ENCODE measurements at regions not wholly inside any gene's neighbourhood (a gene's known extent, or its start where the extent isn't known, plus 50 kb on each side); places are given as distances from the start of the nearest gene placed in this dataset.
"Not testable (repeated sequence)": the region's sequence is repeated elsewhere in the genome, so short reads cannot be mapped to it uniquely, and the experiment has no call there.

DNA sequence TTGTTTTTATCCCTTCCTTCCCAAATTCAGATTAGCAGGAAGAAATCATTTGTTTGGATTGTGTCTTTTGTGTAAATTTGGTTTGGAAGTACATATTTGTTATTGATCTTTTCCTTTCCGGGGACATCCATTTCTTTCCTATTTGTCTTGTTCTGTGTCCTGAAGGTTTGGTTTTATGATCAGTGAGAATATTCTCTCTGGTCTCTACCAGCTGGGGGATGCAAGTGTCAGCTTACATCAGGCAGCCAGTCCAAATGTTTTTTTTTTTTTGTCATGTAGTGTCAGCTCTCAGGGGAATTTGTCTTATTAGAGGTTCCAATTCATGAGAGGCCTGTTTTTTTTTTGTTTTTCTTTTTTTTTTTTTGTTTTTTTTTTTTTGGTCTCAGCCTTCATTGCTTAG lies 479.2 kb upstream of the LRRC7 start:
- no peak for DNase-seq

DNA sequence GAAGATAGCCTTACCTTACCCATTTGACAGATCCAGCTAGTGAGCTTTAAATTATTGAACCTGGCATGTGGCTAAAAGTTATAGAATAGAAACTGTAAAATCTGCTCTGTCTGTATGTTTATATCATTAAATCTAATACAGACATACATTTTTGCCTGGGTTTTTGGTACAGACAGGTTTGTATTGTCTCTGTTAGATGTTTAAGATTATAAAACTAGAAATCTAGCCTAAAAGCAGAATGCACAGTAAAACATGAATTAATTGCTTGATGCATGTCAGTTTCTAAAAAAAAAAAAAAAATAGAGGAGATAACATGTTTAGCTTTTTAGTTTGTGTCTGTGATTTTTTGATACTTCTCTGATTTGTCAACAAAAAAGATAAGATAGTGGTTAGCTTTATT lies 477.6 kb upstream of the LRRC7 start:
- no peak for DNase-seq

DNA sequence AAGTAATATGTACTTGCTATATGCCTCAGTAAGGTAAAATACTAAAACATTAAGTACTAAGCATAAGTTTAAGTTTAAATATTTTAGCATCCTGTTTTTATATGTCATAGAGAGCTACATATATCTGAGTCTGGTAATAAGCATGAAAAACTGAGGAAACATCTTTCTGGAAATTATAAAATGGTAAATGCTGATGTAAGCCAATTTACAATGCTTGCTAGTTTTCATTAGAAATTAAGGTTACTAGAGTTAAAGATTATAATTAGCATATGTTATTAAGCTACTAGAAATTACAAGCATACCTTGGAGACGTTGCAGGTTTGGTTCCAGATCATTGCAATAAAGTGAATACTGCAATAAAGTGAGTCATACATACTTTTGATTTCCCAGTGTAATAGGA lies 477.0 kb upstream of the LRRC7 start:
- DNase-seq: no peak

DNA sequence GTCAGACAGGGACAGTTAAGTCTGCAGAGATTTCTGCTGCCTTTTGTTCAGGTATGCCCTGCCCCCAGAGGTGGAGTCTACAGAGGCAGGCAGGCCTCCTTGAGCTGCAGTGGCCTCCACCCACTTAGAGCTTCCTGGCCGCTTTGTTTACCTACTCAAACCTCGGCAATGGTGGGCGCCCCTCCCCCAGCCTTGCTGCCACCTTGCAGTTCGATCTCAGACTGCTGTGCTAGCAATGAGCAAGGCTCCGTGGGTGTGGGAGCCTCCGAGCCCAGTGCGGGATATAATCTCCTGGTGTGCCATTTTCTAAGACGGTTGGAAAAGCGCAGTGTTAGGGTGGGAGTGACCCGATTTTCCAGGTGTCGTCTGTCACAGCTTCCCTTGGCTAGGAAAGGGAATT lies 465.7 kb upstream of the LRRC7 start:
- DNase-seq: not testable (repeated sequence)

DNA sequence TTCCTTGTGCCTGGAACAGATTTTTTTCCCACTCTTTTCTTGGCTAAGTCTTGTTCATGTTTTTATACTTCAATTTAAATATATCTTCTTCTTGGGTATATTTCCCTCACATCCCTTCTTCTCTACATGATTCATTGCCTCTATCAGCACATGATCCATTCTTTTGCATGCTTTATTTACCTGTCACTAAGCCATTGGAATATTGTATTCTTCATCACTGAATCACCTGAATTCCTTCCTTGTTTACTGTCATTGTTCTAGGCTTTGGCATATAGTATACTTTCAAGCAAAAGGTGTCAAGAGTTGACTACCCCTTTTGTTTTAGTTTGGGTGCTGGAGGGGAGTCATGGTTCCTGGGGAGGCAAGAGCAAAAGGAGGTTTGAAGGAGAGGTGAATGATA lies 464.5 kb upstream of the LRRC7 start:
- DNase-seq: no peak

DNA sequence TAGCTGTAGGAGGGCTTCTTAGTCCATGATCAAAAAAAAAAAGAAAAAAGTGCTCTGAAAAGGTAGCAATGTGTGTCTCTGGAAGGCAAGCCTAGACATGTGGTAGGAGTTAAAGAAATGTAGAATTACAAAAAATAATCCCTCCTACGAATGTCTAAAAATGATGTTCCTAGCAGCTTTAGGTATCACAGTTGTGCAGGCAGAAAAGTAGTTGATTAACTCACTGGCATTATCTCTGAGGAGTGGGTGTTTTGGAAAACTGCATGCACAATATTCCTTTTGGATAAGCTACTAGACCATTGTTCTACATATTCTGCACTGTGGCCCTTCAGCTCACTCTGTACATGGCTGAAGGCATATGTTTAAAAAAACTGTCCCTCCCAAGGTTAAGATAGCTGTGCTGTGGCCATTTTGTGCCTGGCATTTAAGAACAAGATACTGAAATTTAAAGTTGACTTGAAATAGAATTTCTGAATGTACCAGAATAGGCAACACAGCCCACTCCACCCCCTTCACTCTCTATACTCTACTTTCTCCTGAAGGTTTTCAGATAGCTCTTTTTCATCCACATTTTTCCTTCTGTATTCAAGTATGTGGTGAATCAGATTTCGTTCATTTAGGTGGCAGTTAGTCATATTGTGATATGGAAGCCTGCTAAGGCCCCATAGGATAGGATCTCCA lies 463.9 kb upstream of the LRRC7 start:
- no peak for DNase-seq

DNA sequence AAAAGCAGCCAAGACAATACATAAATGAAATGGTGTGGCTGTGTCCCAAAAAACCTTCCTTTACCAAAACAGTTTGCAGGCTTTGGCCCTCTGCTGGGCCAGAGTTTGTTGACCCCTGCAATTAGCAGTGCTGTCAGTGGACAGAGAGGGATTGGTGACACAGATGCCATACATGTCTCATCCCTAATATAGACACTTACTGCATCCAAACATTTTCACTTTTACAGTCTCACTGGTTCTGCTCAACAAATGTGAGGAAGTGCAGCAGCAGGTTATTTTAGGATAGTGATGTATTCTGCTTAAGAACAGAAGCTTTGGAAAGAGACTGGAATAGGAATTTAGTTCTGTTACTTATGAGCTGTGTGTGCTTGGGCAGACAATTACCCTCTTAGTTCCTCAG lies 462.8 kb upstream of the LRRC7 start:
- DNase-seq: no peak

DNA sequence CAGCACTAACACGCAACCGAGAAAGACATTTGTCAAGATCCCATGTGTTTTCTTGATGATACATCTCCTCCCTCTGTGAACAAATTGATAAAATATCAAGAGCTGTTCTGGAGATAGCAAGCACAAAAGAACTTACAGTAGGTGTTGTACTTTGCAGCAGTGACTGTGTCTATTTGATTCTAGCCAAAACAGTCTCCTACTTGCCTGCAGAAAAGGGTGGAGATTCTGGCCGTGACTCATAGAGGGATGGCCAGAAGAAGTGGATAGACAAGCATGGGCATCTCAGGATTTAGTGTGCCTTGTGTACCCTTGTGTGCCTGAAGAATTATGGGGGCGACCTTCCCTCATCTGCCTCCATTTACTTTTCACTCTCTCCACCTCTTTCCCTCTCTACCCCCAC lies 458.4 kb upstream of the LRRC7 start:
- DNase-seq: no peak

DNA sequence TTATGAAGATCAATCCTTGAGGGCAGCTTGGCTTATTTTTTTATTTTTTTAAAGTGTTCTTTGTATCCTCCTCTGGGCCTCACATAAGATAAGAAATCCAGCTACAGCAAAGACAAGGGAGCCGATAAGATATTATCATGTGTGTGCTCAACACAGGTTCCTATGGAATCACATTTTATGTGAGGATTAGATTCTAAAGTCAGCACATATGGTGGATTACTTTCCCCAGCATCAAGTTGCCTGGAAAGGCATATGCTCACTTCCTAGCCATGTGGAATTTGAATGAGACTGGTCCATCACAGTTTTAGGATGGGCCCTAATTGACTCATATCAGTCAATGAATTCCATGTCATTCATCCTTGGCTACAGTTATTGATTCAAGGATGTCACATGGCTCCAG lies 456.9 kb upstream of the LRRC7 start:
- no peak for DNase-seq

DNA sequence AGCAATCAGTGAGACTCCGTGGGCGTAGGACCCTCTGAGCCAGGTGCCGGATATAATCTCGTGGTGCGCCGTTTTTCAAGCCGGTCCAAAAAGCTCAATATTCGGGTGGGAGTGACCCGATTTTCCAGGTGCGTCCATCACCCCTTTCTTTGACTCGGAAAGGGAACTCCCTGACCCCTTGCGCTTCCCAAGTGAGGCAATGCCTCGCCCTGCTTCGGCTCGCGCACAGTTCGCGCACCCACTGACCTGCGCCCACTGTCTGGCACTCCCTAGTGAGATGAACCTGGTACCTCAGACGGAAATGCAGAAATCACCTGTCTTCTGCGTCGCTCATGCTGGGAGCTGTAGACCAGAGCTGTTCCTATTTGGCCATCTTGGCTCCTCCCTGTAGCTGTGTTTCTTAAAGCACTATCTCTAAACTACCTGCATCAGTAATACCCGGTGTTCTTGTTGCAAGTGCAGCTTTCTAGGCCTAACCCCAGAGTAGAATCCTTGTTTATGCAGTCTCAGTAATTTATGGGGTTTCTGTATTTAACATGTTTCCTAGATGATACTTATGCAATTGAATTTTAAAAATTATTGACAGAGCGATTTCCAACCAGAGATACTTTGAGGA lies 447.5 kb upstream of the LRRC7 start:
- DNase-seq: not testable (repeated sequence)

DNA sequence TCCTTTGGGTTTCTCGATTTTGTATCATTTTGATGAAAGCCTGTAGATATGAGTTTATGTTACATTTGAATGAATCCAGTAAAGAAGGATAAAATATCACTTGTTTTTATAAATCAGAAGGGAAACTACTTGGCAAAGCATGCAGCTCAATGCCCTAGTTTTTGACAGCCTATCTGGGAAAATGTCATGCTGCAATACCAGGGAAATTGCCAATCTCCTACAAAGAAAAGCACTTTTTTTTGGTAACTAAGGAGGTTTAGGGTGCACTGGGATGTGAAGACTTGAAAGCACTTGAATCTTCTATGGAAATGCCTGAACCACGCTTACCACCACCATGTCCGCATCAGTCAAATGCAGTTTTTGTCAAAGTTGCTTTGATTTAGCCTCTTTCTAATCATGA lies 446.9 kb upstream of the LRRC7 start:
- no peak for DNase-seq

DNA sequence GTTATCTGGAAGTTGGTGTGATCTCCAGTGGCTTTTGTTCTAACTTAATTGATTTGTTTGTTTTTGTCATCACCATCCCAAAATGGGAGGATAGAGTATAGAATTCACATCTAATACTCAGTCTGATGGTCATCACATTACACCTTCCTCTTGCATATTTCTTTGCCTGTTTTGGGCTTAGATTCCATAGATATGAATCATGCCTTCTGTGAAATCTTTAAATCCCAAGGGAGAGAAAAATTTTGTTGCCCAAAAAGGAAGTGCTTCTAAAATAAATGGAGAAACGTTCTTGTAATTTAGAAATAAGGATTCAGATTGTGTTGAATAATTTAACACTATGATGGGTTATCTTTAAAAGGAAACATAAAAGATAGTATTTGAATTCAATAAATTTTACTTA lies 446.0 kb upstream of the LRRC7 start:
- DNase-seq: peak; percentile 88

DNA sequence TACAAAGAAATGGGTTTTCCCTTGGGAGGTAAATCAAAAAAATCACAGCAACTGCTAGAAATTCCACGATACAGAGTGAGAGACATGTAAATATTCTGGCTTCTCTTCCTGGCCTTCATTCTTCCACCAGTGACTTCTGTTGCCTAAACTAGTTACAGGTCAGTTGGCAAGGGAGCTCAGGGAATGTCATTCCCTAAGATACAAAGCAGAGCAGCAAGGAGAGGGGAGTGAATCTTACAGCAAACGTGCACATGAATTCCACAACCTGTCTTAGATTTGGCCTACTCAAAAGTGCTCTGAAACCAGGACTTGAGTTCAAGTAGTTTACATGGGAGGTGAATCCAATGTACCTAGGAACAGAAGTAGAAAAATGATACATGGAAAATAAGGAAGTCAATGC lies 445.3 kb upstream of the LRRC7 start:
- DNase-seq: no peak

DNA sequence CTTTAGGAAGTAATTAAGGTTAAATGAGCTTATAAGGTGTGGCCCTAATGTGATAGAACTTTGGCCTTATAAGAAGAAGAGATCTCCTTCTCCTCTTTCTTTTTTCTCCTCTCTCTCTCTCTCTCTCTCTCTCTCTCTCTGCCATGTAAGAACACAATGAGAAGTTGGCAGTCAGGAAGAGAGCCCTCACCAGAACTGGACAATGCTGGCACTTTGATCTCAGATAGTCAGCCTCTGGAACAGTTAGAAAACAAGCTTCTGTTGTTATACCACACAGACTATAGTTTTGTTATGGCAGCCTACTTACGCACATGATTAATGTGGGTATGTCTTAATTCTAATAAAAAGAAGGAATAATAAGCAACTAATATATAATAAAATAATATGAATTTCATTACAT lies 444.2 kb upstream of the LRRC7 start:
- DNase-seq: no peak

DNA sequence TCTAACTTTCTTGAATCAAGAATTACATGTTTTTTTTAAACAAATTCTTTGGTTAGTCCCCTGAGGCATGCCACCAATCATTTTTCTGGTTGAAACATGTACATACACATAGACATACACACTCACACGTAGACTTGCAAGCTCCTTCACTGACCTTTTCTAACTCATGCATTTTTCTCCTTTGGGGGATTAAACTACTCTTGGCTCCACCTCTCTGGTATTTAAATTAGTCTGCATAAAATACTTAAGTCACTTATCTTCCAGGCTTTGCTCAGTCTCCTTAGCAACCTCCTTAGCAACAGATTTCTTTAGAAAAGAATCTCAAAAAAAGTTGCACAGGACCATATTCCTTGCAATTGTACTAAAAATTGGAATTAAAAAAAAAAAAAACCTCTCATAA lies 440.9 kb upstream of the LRRC7 start:
- DNase-seq: peak; percentile 64

DNA sequence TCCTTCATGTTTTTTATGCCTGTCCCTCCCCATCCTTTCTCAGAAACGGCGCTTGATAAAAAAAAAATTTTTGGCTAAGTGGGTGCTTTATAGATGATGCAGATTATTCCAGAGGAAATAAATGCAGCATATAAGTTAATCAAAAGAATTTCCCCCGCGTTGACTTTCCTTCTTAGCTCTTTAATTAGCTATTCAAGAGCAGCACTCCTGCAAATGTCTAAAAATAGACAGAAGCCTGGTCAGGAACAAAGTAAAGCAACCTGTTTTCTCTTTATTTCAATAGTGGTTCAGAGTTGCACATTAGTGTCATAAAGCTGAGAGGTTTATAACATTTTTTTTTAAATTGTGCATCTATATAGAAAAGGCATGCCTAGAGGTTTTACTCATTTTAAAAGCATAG lies 439.5 kb upstream of the LRRC7 start:
- no peak for DNase-seq

DNA sequence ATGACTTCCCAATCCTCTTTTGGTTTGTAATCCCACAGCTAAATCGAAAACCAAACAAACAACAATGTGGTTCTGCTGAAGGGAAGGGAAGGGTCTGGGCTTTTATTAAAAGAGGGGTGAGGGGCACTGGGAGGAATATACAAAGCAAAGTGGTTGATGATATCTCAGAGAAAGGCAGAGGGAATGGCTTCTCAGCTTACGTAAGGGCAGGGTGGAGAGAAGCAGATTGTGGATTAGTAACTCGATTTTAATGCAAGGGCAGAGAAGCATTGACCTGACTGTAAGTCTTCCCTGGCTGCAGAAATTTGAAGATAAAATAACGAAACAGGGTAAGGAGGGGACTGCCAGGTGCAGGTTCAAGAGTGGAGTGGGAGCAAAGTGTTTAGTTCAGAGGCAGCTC lies 438.2 kb upstream of the LRRC7 start:
- DNase-seq: no peak

DNA sequence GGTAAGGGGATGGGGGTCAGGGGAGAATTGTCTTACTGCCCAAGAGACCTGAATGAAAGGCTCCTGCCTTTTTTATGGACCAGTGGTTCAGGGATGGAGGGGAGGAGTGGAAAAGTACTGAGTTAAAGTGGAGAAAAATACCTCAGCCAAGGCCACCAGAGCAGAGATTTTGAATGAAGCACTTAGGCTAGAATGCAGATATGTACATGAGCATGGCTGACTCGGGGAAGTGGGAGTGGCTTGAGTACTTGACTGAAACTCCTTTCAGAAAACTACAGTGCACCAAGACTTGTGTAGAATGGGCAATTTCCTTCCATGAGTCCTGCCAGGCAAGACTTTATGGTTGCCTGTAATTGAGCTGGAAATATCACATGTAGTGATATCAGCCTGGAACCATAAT lies 429.6 kb upstream of the LRRC7 start:
- DNase-seq: no peak

DNA sequence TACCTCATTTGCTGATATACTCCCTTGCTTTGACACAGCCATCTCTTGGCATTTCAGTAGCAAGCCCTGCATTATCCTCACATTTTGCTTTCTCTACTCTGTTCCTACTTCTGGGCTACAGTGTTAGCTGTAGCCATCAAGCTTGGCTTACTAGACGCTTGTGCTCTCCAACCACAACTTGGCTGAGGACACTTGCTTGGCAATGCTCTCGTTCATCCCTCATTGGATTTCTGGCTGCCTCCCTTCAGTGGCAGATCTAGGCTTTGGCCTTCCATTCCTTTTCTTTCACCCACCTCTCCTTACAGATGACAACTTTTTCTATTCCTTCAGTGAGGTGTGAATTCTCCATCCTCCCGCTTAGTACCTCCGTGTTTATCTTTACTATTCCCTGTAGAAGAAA lies 428.7 kb upstream of the LRRC7 start:
- DNase-seq: no peak

DNA sequence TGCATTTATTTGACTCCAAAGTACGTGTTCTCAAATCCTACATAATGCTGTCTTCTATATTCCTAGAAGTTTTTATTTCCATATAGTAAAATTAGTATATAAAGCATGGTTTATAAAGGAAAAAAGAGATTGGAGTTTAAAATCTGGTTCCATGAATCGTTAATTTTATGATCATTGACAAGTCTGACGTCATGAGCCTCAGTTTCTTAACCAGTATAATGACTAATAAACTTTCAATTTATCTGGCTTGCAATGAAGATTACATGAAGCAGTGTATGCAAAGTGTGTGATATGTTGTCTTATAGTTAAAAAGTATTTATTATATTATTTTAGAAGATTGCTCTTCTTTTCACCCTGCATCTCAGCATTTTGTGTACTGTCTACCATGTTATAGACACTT lies 421.4 kb upstream of the LRRC7 start:
- no peak for DNase-seq

DNA sequence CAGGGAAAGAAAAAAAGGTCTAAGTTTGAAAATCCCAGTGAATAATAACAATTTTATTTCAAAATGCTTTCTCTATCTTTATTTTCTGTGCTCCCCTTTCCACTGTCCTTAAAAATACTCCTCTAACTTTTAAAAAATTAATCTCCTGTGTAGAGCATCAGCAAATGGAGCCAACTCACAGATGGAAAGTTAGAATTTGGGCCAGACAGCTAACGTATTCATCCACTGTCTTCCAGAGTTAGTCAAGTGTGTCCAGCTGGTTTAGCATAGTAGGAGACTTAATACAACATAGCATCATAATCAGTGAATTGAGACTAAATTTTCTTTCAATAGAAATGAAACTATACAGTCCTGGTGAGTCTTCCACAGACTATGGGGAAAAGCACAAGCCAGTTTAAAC lies 419.0 kb upstream of the LRRC7 start:
- DNase-seq: no peak

DNA sequence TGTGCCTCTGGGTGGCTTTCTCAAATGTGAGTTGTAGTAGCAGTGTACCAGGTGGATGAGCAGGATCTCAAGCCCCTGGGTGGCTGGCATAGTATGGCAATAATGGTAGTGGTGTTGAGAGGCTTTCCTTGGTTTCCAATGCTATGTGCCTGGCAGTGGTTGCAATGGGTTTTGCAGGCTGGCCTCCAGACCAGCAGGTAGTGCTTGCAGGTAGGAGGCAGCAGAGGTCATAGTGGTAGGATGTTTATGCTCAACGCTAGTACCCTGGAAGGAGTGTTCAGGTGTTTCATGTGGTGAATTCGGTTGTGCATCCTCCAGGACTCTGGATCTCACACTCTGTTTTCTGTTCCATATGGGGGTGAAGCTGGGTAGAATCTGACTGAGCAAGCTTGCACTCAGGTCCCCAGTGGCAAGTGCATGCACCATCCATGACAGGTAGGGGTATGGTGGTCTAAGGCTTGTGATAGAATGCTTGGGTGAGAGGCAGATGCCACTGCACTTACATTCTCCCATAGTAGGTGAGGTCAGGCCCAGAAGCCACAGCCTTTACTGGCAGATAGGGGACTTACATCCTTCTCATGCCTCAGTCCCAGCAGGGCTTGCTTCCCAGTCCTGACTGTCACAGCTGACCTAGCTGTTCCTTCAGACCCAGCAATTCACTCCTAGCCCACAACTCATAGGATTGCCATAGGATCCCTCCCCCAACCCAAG lies 410.5 kb upstream of the LRRC7 start:
- DNase-seq: no peak

DNA sequence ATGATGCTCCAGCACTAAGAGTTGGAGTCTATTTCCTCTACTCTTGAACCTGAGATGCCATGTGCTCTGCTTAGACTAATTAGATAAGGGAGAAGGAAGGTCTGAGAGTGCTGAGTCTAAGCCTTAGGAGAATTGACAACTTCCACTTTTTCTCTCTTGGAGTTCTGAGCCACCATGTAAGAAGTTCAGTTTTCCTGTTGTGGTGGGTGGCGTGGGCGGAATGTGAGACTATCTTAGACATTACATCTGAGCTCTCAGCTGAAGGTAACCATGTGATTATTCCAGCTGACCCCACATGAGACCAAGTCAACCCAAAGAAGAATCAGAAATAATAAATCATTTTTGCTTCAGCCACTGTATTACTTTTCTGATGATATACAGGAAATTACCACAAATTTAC lies 404.5 kb upstream of the LRRC7 start:
- no peak for DNase-seq

DNA sequence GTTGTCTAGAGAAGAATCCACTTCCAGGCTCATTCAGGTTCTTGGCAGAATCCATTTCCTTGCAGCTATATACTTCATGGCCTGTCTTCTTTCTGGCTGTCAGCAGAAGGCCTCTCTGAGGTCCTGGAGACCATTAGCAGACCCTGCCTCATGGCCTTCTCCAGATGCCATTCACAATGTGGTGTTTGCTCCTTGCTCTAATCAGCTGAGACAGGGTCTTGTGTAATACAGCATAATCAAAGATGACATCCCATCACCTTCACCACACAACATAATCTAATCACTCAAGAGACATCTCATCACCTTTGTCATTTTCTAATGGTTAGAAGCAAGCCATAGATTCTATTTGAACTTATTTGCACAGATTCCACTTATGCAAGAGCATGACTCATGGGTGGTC lies 403.9 kb upstream of the LRRC7 start:
- no peak for DNase-seq
